Neural cell (in vitro differentiated cells): ENCODE measurements at regions not wholly inside any gene's neighbourhood (a gene's known extent, or its start where the extent isn't known, plus 50 kb on each side); places are given as distances from the start of the nearest gene placed in this dataset.

Experiments
- MXI1 ChIP-seq: fragments of 450-650 bp; conservative IDR thresholded peaks from 2 replicates; pipeline ENCODE4 v1.6.1; 2014; ENCODE audit warnings: antibody characterized with exemption, mild to moderate bottlenecking; ENCODE audit not compliant: poor library complexity, severe bottlenecking
- SMC3 ChIP-seq: fragments of 450-650 bp; conservative IDR thresholded peaks from 2 replicates; pipeline ENCODE4 v1.6.1; 2014; ENCODE audit warnings: antibody characterized with exemption, mild to moderate bottlenecking, moderate library complexity; ENCODE audit not compliant: poor library complexity

DNA sequence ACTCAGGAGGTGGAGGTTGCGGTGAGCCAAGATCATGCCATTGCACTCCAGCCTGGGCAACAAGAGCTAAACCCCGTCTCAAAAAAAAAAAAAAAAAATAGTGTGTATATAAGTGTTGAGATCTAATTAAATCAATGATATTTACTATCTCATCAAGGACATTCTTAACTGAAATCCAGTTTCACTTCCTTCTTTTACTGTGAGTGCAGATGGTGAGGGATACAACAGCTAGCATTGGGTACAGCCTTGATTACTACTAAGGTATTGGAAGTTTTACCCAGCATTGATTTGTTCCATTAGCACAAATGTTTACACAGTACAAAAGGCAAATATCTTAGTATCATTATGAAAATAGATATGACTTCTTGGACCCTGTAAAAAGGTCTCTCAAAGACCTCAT lies 546.6 kb downstream of the KCTD12 start:
- TF ChIP-seq SMC3 (no peak), MXI1 (no peak)
